ENCODE measurements at regions not wholly inside any gene's neighbourhood (a gene's known extent, or its start where the extent isn't known, plus 50 kb on each side); places are given as distances from the start of the nearest gene placed in this dataset.

DNA sequence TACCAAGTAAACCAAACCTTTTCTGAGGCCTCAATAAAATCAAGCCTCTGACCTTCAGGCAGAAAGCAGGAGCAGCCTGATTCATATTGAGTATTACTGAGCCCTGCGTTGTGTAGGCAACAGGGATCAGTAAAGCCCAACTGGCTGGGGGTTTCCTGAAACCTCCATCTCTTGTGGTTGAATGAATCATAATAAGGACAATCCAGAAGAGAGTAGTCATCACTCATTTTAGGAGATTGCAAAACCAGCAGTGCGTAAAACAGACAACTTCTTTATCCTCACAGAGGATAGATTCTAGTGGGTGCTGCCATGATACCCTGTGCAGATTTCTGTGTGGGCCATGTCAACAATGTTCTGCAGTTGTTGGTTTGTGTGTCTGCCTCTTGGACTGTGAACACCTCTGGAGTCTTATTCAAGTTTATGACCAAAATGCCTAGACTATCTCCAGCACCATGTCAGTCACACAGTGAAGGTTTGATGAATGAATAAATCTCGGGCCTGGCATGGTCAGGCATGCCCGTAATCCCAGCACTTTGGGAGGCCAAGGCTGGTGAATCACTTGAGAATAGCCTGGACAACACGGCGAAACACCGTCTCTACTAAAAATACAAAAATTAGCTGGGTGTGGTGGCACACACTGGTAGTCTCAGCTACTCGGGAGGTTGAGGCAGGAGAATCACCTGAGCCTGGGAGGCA lies 51.8 kb upstream of the RAB27B start:
- TF ChIP-seq, protein P1, sequence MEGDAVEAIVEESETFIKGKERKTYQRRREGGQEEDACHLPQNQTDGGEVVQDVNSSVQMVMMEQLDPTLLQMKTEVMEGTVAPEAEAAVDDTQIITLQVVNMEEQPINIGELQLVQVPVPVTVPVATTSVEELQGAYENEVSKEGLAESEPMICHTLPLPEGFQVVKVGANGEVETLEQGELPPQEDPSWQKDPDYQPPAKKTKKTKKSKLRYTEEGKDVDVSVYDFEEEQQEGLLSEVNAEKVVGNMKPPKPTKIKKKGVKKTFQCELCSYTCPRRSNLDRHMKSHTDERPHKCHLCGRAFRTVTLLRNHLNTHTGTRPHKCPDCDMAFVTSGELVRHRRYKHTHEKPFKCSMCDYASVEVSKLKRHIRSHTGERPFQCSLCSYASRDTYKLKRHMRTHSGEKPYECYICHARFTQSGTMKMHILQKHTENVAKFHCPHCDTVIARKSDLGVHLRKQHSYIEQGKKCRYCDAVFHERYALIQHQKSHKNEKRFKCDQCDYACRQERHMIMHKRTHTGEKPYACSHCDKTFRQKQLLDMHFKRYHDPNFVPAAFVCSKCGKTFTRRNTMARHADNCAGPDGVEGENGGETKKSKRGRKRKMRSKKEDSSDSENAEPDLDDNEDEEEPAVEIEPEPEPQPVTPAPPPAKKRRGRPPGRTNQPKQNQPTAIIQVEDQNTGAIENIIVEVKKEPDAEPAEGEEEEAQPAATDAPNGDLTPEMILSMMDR (IDR thresholded peaks at IDR 0.05; ENCODE audit: low read depth, low read length): no peak
- H3K4me3 ChIP-seq (ENCODE audit: low read depth, low read length): no peak overlapping the region

DNA sequence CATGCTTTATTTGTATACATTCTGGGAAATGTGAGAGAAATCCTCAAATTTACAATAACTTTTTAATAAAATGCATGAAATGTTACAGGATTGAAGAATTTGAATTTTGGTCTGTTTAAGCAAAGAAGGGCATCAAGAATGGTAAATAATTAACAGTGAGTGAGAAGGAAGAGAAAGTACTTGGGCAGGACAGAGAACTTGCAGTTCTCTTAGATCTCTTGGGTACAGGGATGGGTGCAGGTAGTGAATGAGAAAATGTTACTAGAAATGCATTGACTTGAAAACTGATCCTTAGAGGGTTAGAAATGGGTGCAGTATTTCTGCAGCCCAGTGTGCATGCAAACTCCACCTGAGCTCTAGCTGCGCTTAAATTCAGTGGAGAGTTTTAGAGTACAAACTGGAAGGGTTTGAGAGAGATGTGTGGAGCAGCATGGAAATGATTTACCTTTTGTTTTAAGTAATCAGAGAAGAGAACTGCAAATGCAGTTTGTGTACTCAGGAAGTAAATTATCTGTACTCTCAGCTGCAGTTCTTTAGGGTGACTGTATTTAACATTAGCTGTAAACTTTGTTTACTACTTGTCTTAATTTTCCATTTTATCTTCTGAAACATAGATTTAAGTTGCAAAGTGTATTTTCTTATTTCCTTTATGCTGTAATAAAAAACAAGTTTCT lies 51.0 kb upstream of the RAB27B start:
- TF ChIP-seq, protein P1 (IDR thresholded peaks at IDR 0.05; ENCODE audit: low read depth, low read length): no peak
- no peak overlapping the region for H3K4me3 ChIP-seq (ENCODE audit: low read depth, low read length)

DNA sequence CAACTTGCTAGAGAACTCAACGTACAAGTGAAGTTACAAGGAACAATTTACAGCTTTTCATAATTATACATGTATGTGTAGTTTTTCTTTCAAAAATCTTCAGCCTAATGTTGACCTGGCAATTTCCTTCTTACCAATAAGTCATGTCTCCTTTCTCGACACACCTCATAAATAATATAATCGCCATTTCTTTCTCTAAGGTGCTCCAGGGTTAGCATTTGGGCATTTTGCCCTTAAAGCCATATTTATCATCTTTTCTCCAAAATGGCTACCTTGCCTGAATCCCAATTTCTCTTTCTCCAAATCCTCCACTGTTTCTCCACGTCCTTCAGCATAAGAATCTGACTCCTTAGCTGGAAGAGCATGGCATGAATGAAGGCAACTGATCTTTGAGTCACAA lies 50.3 kb upstream of the RAB27B start:
- H3K4me3 ChIP-seq (ENCODE audit: low read depth, low read length): no peak overlapping the region
- TF ChIP-seq, protein P1 (IDR thresholded peaks at IDR 0.05; ENCODE audit: low read depth, low read length): no peak

Measured in WI38 (cell line).